Smooth muscle cell (in vitro differentiated cells): ENCODE measurements at regions not wholly inside any gene's neighbourhood (a gene's known extent, or its start where the extent isn't known, plus 50 kb on each side); places are given as distances from the start of the nearest gene placed in this dataset.

Source experiments
- DNase-seq: peaks from one replicate; lab custom pipeline; 2025; ENCODE audit not compliant: unreplicated experiment; lab: John Stamatoyannopoulos, UW
- H2AFZ ChIP-seq: fragments of 200-600 bp; sonication (generic); 2 replicates; pipeline ENCODE4 v1.6.0; 2016; ENCODE audit warnings: antibody characterized with exemption, low read depth, mild to moderate bottlenecking
- H3F3A ChIP-seq: fragments of 200-600 bp; sonication (generic); 2 replicates; pipeline ENCODE4 v1.6.0; 2017; ENCODE audit warnings: antibody characterized with exemption, low read depth
- H3K27ac ChIP-seq: fragments of 200-600 bp; sonication (generic); 2 replicates; pipeline ENCODE4 v1.5.1; 2016; ENCODE audit warnings: low read depth, mild to moderate bottlenecking
- H3K27me3 ChIP-seq: fragments of 200-600 bp; sonication (generic); 2 replicates; pipeline ENCODE4 v1.6.1; 2016; ENCODE audit warnings: low read depth, mild to moderate bottlenecking
- H3K36me3 ChIP-seq: fragments of 200-600 bp; sonication (generic); 2 replicates; pipeline ENCODE4 v1.5.1; 2016; ENCODE audit warnings: low read depth
- H3K4me1 ChIP-seq: fragments of 200-600 bp; sonication (generic); 2 replicates; pipeline ENCODE4 v1.5.1; 2016; ENCODE audit warnings: low read depth
- H3K4me2 ChIP-seq: fragments of 200-600 bp; sonication (generic); 2 replicates; pipeline ENCODE4 v1.6.0; 2016; ENCODE audit warnings: mild to moderate bottlenecking
- H3K4me3 ChIP-seq: fragments of 200-600 bp; sonication (generic); 2 replicates; pipeline ENCODE4 v1.5.1; 2016; ENCODE audit warnings: mild to moderate bottlenecking
- H3K79me2 ChIP-seq: fragments of 200-600 bp; sonication (generic); 2 replicates; pipeline ENCODE4 v1.6.0; 2016; ENCODE audit warnings: low read depth, mild to moderate bottlenecking
- H3K9ac ChIP-seq: fragments of 200-600 bp; sonication (generic); 2 replicates; pipeline ENCODE4 v1.6.0; 2016; ENCODE audit warnings: low read depth
- H3K9me3 ChIP-seq: fragments of 200-600 bp; sonication (generic); replicated peaks from 2 replicates; pipeline ENCODE4 v1.5.1; 2016; ENCODE audit warnings: low read depth
- H4K20me1 ChIP-seq: fragments of 200-600 bp; sonication (generic); 2 replicates; pipeline ENCODE4 v1.6.0; 2016; ENCODE audit warnings: low read depth
- WGBS: methylation state at CpG from one replicate; pipeline ENCODE4 v1.1.7; 2016; ENCODE audit warnings: low lambda C conversion rate; 5-methylcytosine and 5-hydroxymethylcytosine counted together
- TF ChIP-seq, protein P1 (sequence below): fragments of 200-600 bp; sonication (generic); IDR thresholded peaks from 2 replicates; pipeline ENCODE4 v1.5.1; 2017; ENCODE audit warnings: borderline replicate concordance, mild to moderate bottlenecking, antibody characterized with exemption; ENCODE audit not compliant: insufficient read depth, poor library complexity, severe bottlenecking

DNA sequence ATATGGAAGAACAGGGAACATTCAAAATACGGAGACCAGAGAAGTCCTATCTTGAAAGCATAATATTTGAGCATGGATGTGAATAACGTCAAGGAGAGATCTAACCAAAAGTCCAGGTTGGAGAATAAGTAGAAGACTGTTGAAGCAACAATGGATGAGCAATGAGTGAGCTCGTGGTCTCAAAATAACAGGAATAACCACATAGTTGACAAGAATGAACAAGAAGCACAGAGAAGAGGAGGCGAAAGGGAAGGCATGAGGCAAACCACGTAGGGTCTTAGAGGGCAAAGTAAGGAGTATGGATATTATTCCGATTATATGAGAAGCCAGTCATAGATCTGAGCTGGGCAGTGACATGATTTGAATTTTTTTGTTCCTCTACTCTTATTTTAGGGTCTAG is 710.2 kb downstream of the BRINP1 start:
- H3K4me1 ChIP-seq = no peaks in the 10 kb centered on the region
- no peak overlapping the region for H2AFZ ChIP-seq
- no peaks in the 10 kb centered on the region for H3K79me2 ChIP-seq
- 69% methylated on average over 6 of the region's 6 CpGs for WGBS
- DNase-seq = no peak
- H3K4me3 ChIP-seq = no peak overlapping the region
- H3K36me3 ChIP-seq = no peaks in the 10 kb centered on the region
- no peaks in the 10 kb centered on the region for H4K20me1 ChIP-seq
- no peak overlapping the region for H3K9ac ChIP-seq
- H3K27me3 ChIP-seq = no peaks in the 10 kb centered on the region
- no peak overlapping the region for H3K27ac ChIP-seq
- no peaks in the 10 kb centered on the region for H3K9me3 ChIP-seq
- H3K4me2 ChIP-seq = no peak overlapping the region
- TF ChIP-seq, protein P1, sequence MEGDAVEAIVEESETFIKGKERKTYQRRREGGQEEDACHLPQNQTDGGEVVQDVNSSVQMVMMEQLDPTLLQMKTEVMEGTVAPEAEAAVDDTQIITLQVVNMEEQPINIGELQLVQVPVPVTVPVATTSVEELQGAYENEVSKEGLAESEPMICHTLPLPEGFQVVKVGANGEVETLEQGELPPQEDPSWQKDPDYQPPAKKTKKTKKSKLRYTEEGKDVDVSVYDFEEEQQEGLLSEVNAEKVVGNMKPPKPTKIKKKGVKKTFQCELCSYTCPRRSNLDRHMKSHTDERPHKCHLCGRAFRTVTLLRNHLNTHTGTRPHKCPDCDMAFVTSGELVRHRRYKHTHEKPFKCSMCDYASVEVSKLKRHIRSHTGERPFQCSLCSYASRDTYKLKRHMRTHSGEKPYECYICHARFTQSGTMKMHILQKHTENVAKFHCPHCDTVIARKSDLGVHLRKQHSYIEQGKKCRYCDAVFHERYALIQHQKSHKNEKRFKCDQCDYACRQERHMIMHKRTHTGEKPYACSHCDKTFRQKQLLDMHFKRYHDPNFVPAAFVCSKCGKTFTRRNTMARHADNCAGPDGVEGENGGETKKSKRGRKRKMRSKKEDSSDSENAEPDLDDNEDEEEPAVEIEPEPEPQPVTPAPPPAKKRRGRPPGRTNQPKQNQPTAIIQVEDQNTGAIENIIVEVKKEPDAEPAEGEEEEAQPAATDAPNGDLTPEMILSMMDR = no peak
- no peaks in the 10 kb centered on the region for H3F3A ChIP-seq

- no peak overlapping the region for H2AFZ ChIP-seq
- WGBS = 84% methylated on average over 4 of the region's 4 CpGs
- H3K36me3 ChIP-seq = no peaks in the 10 kb centered on the region
- H3K4me3 ChIP-seq = no peak overlapping the region
- DNase-seq = no peak
- no peak overlapping the region for H3K27ac ChIP-seq
- H4K20me1 ChIP-seq = no peaks in the 10 kb centered on the region
- no peak overlapping the region for H3K4me2 ChIP-seq
- no peak overlapping the region for H3K9ac ChIP-seq
- no peaks in the 10 kb centered on the region for H3K79me2 ChIP-seq
- TF ChIP-seq, protein P1 = no peak
- H3F3A ChIP-seq = no peaks in the 10 kb centered on the region
- H3K9me3 ChIP-seq = no peaks in the 10 kb centered on the region
- H3K4me1 ChIP-seq = no peaks in the 10 kb centered on the region
- H3K27me3 ChIP-seq = no peaks in the 10 kb centered on the region
Measured at GRCh38 chr9:118665226-118665919, 703.9 kb downstream of the BRINP1 start.

DNA sequence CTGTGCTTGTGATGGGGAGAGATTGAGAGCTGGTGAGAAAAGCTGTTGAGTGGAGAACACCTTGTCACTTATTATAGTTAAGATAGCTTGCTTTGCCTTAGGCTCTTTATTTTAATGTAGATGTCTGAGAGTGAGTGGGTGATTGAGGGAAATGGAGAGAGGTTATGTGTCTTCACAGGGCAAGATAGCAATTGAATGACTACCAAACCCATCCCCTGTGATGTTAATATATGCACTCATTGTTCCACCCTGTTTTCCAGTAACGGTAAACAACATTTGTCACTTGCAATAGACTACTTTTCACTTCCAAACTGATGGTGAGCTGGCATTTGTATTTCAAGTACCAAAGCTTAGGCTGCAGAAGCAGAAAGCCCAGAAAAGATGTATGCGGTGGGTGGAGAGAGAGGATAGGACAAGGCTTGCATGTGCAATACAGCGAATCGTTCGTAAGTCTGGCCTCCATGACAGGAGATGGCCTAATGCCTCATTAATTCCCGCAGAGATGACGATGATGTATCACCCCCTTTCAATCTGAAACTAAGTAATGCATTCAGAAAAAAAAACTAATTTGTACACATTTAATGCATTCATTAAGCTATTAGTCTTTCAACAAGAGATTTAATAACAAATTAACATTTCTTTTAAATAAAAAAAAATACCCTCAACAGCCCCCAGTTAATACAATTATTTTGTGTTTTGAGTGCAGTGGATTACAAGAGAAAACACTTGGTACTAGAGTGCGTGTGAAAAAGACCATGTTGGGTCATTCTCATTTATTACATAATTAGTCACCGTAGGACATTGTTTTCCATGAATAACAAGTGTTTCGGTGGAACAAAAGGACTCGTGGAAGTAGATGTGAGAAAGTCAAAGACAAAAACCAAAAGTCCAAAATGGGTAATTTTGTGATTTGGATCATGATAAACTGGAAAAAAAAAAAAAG is 699.0 kb downstream of the BRINP1 start:
- Histone ChIP-seq H3K9ac (no peak overlapping the region), H3K27ac (no peak overlapping the region), H3K4me1 (no peaks in the 10 kb centered on the region), H2AFZ (no peak overlapping the region), H4K20me1 (no peaks in the 10 kb centered on the region), H3K79me2 (no peaks in the 10 kb centered on the region), H3K4me2 (no peak overlapping the region), H3K4me3 (no peak overlapping the region), H3K9me3 (no peaks in the 10 kb centered on the region), H3K36me3 (no peaks in the 10 kb centered on the region), H3K27me3 (no peaks in the 10 kb centered on the region), H3F3A (no peaks in the 10 kb centered on the region)
- 84% methylated on average over 11 of the region's 11 CpGs for WGBS
- DNase-seq = no peak
- TF ChIP-seq, protein P1 = no peak
